SU-DHL-6 (cell line): ENCODE measurements at regions not wholly inside any gene's neighbourhood (a gene's known extent, or its start where the extent isn't known, plus 50 kb on each side); places are given as distances from the start of the nearest gene placed in this dataset.

Source experiments
- CTCF ChIP-seq: fragments of 200-600 bp; sonication (generic); IDR thresholded peaks from one replicate; pipeline ENCODE4 v1.5.1; 2017; ENCODE audit warnings: antibody characterized with exemption, mild to moderate bottlenecking, low read length, moderate library complexity; ENCODE audit not compliant: insufficient read depth, poor library complexity, severe bottlenecking
- EZH2phosphoT487 ChIP-seq: fragments of 200-600 bp; sonication (generic), shearing (Covaris generic); conservative IDR thresholded peaks from 2 replicates; pipeline ENCODE4 v1.6.1; 2018; ENCODE audit warnings: mild to moderate bottlenecking, antibody characterized with exemption, low read length, moderate library complexity, mixed read lengths

GRCh38 chr7:79664884-79665676 lies 211.6 kb upstream of the MAGI2 start:
- TF ChIP-seq CTCF (no peak), EZH2phosphoT487 (no peak)
